Hepatocyte (in vitro differentiated cells): ENCODE measurements at regions not wholly inside any gene's neighbourhood (a gene's known extent, or its start where the extent isn't known, plus 50 kb on each side); places are given as distances from the start of the nearest gene placed in this dataset.

Experiments used
- DNase-seq: peaks from one replicate; pipeline ENCODE4 v3.0.0-alpha.2; 2016; ENCODE audit warnings: low spot score
- H2AFZ ChIP-seq: fragments of 200-600 bp; sonication (generic); 2 replicates; pipeline ENCODE4 v1.6.0; 2016; ENCODE audit warnings: antibody characterized with exemption, mild to moderate bottlenecking
- H3K27ac ChIP-seq: fragments of 200-600 bp; sonication (generic); 2 replicates; pipeline ENCODE4 v1.5.1; 2016; ENCODE audit warnings: mild to moderate bottlenecking
- H3K27me3 ChIP-seq: fragments of 200-600 bp; sonication (generic); 2 replicates; pipeline ENCODE4 v1.6.1; 2016
- H3K36me3 ChIP-seq: fragments of 200-600 bp; sonication (generic); replicated peaks from 2 replicates; pipeline ENCODE4 v1.5.1; 2016; ENCODE audit warnings: low read depth; ENCODE audit not compliant: insufficient read depth
- H3K4me1 ChIP-seq: fragments of 200-600 bp; sonication (generic); 2 replicates; pipeline ENCODE4 v1.5.1; 2016; ENCODE audit warnings: mild to moderate bottlenecking, moderate library complexity; ENCODE audit not compliant: insufficient read depth
- H3K4me2 ChIP-seq: fragments of 200-600 bp; sonication (generic); 2 replicates; pipeline ENCODE4 v1.6.0; 2016
- H3K4me3 ChIP-seq: fragments of 200-600 bp; sonication (generic); 2 replicates; pipeline ENCODE4 v1.5.1; 2016; ENCODE audit warnings: mild to moderate bottlenecking
- H3K79me2 ChIP-seq: fragments of 200-600 bp; sonication (generic); 2 replicates; pipeline ENCODE4 v1.6.0; 2017; ENCODE audit warnings: mild to moderate bottlenecking
- H3K9me2 ChIP-seq: fragments of 200-600 bp; sonication (generic); replicated peaks from 2 replicates; pipeline ENCODE4 v1.6.0; 2017; ENCODE audit warnings: mild to moderate bottlenecking; ENCODE audit not compliant: insufficient read depth
- H3K9me3 ChIP-seq: fragments of 200-600 bp; sonication (generic); 2 replicates; pipeline ENCODE4 v1.5.1; 2016; ENCODE audit warnings: low read depth, mild to moderate bottlenecking
- H4K20me1 ChIP-seq: fragments of 200-600 bp; sonication (generic); 2 replicates; pipeline ENCODE4 v1.6.0; 2016; ENCODE audit warnings: mild to moderate bottlenecking; ENCODE audit not compliant: insufficient read depth, poor library complexity, severe bottlenecking
- CTCF ChIP-seq: fragments of 200-600 bp; sonication (generic); IDR thresholded peaks from 2 replicates; pipeline ENCODE4 v1.5.1; 2016; ENCODE audit warnings: antibody characterized with exemption, mild to moderate bottlenecking; ENCODE audit not compliant: poor library complexity
- EZH2 ChIP-seq: fragments of 200-600 bp; sonication (generic); IDR thresholded peaks from 2 replicates; pipeline ENCODE4 v1.6.1; 2016; ENCODE audit warnings: antibody characterized with exemption, mild to moderate bottlenecking, borderline replicate concordance
- EZH2phosphoT487 ChIP-seq: fragments of 200-600 bp; sonication (generic); IDR thresholded peaks from one replicate; pipeline ENCODE4 v1.6.1; 2018; ENCODE audit warnings: antibody characterized with exemption, mild to moderate bottlenecking, low read depth, moderate library complexity; ENCODE audit not compliant: unreplicated experiment, severe bottlenecking
- WGBS: methylation state at CpG from one replicate; pipeline ENCODE4 v1.1.6; 2016; ENCODE audit warnings: low lambda C conversion rate; ENCODE audit errors: missing lambda C conversion rate; 5-methylcytosine and 5-hydroxymethylcytosine counted together

GRCh38 chr1:103469801-103470200, 55.7 kb upstream of the RNPC3 start:
- no peaks in the 10 kb centered on the region for H3K9me3 ChIP-seq
- no peak for DNase-seq
- H2AFZ ChIP-seq = no peak overlapping the region
- no peaks in the 10 kb centered on the region for H3K9me2 ChIP-seq
- WGBS = 92% methylated on average over 2 of the region's 2 CpGs
- no peaks in the 10 kb centered on the region for H3K27me3 ChIP-seq
- no peaks in the 10 kb centered on the region for H3K4me1 ChIP-seq
- H3K79me2 ChIP-seq = no peaks in the 10 kb centered on the region
- no peaks in the 10 kb centered on the region for H3K36me3 ChIP-seq
- H3K4me3 ChIP-seq = no peak overlapping the region
- no peaks in the 10 kb centered on the region for H4K20me1 ChIP-seq
- no peak overlapping the region for H3K4me2 ChIP-seq
- TF ChIP-seq EZH2 = no peak
- TF ChIP-seq EZH2phosphoT487 = no peak
- no peak for TF ChIP-seq CTCF
- no peak overlapping the region for H3K27ac ChIP-seq

GRCh38 chr1:103467100-103467499, 58.4 kb upstream of the RNPC3 start:
- no peaks in the 10 kb centered on the region for H3K9me2 ChIP-seq
- no peaks in the 10 kb centered on the region for H4K20me1 ChIP-seq
- no peaks in the 10 kb centered on the region for H3K79me2 ChIP-seq
- no peak for DNase-seq
- H2AFZ ChIP-seq = no peak overlapping the region
- H3K4me1 ChIP-seq = no peaks in the 10 kb centered on the region
- 94% methylated on average over 3 of the region's 3 CpGs for WGBS
- no peak overlapping the region for H3K4me3 ChIP-seq
- no peaks in the 10 kb centered on the region for H3K9me3 ChIP-seq
- H3K36me3 ChIP-seq = no peaks in the 10 kb centered on the region
- H3K27me3 ChIP-seq = no peaks in the 10 kb centered on the region
- H3K27ac ChIP-seq = no peak overlapping the region
- no peak overlapping the region for H3K4me2 ChIP-seq
- TF ChIP-seq EZH2 (no peak), EZH2phosphoT487 (no peak), CTCF (no peak)

- Histone ChIP-seq H3K4me3 (no peak overlapping the region), H3K4me2 (no peak overlapping the region), H2AFZ (no peak overlapping the region), H3K4me1 (no peaks in the 10 kb centered on the region), H3K36me3 (no peaks in the 10 kb centered on the region), H3K9me3 (no peaks in the 10 kb centered on the region), H3K27ac (no peak overlapping the region), H3K9me2 (no peaks in the 10 kb centered on the region), H3K79me2 (no peaks in the 10 kb centered on the region), H3K27me3 (no peaks in the 10 kb centered on the region), H4K20me1 (no peaks in the 10 kb centered on the region)
- 97% methylated on average over 1 of the region's 1 CpG for WGBS
- no peak for DNase-seq
- TF ChIP-seq CTCF (peak; percentile 79), EZH2 (no peak)
Measured at GRCh38 chr1:103461161-103462105, 64.1 kb upstream of the RNPC3 start.
